H1 (cell line): ENCODE measurements at regions not wholly inside any gene's neighbourhood (a gene's known extent, or its start where the extent isn't known, plus 50 kb on each side); places are given as distances from the start of the nearest gene placed in this dataset.

Source experiments
- BRCA1 ChIP-seq: IDR thresholded peaks from 2 replicates; pipeline ENCODE4 v1.6.1; 2012; ENCODE audit warnings: low read depth, low read length, improper control_type of control experiment
- CBX8 ChIP-seq: fragments of 300-800, 300-1000 bp; sonication (generic); IDR thresholded peaks from 2 replicates; pipeline ENCODE4 v1.7.1; 2016; ENCODE audit warnings: low read depth, low read length, borderline replicate concordance
- CEBPB ChIP-seq: IDR thresholded peaks from 2 replicates; pipeline ENCODE4 v1.6.1; 2012; ENCODE audit warnings: low read depth, low read length
- CHD7 ChIP-seq: fragments of 300-600 bp; sonication (generic); IDR thresholded peaks from 2 replicates; pipeline ENCODE4 v1.7.1; 2012; ENCODE audit warnings: low read length, moderate library complexity, mild to moderate bottlenecking, inconsistent platforms; ENCODE audit not compliant: insufficient replicate concordance
- JUN ChIP-seq: IDR thresholded peaks from 2 replicates; pipeline ENCODE4 v1.6.1; 2011; ENCODE audit warnings: low read depth, mild to moderate bottlenecking, improper control_type of control experiment, low read length
- JUND ChIP-seq: IDR thresholded peaks from 2 replicates; pipeline ENCODE4 v1.6.1; 2011; ENCODE audit warnings: mild to moderate bottlenecking, improper control_type of control experiment, low read length
- KDM1A ChIP-seq: fragments of 200-600, 300-600 bp; sonication (generic); IDR thresholded peaks from 2 replicates; pipeline ENCODE4 v1.7.1; 2016; ENCODE audit warnings: mild to moderate bottlenecking, low read length, borderline replicate concordance
- MAFK ChIP-seq: IDR thresholded peaks from 2 replicates; pipeline ENCODE4 v1.6.1; 2012; ENCODE audit warnings: low read depth, mild to moderate bottlenecking, improper control_type of control experiment, low read length
- RXRA ChIP-seq: IDR thresholded peaks from 2 replicates; pipeline ENCODE4 v1.6.1; 2011; ENCODE audit warnings: low read depth, mild to moderate bottlenecking, low read length, moderate library complexity; ENCODE audit not compliant: insufficient read depth
- TAF1 ChIP-seq: IDR thresholded peaks from 2 replicates; pipeline ENCODE4 v1.6.1; 2011; ENCODE audit warnings: mild to moderate bottlenecking, low read depth, low read length
- USF2 ChIP-seq: IDR thresholded peaks from 2 replicates; pipeline ENCODE4 v1.6.1; 2011; ENCODE audit warnings: low read length, improper control_type of control experiment

GRCh38 chr4:176566769-176567168 lies 226.0 kb downstream of the VEGFC start (continued):
- TF ChIP-seq CHD7: no peak
- no peak for TF ChIP-seq USF2
- no peak for TF ChIP-seq JUN
- no peak for TF ChIP-seq JUND
- TF ChIP-seq BRCA1: no peak
- TF ChIP-seq KDM1A: no peak
- no peak for TF ChIP-seq MAFK
- TF ChIP-seq RXRA: no peak
- no peak for TF ChIP-seq TAF1
- TF ChIP-seq CBX8: no peak
- TF ChIP-seq CEBPB: no peak
- TF ChIP-seq, all 59 proteins: peak for 0
